Esophagus squamous epithelium (tissue), 5 donors: ENCODE measurements at regions not wholly inside any gene's neighbourhood (a gene's known extent, or its start where the extent isn't known, plus 50 kb on each side); places are given as distances from the start of the nearest gene placed in this dataset.

Source experiments
- DNase-seq: peaks from one replicate; lab custom pipeline; 2025; lab: John Stamatoyannopoulos, UW
- H3K27ac ChIP-seq, 4 donors: fragments of 200-600 bp; sonication (generic); one replicate each; pipeline ENCODE4 v1.5.1; 2016 to 2019; ENCODE audit warnings: mild to moderate bottlenecking in 1 of 4
- H3K27me3 ChIP-seq, 4 donors: fragments of 200-600 bp; sonication (generic); 1 replicate in 3 of 4; 2 replicates in 1 of 4; pipeline versions ENCODE4 v1.5.1 to v1.6.0; 2017 to 2021; ENCODE audit warnings: antibody characterized with exemption in 1 of 4
- H3K36me3 ChIP-seq, 3 donors: fragments of 200-600 bp; sonication (generic); one replicate each; pipeline ENCODE4 v1.5.1; 2016 to 2019
- H3K4me1 ChIP-seq, 3 donors: fragments of 200-600 bp; sonication (generic); one replicate each; pipeline ENCODE4 v1.5.1; 2017 to 2019
- H3K4me3 ChIP-seq, 4 donors: fragments of 200-600 bp; sonication (generic); 1 replicate in 3 of 4; 2 replicates in 1 of 4; pipeline ENCODE4 v1.5.1; 2016 to 2019; ENCODE audit warnings: mild to moderate bottlenecking in 2 of 4, moderate library complexity in 1 of 4
- H3K9me3 ChIP-seq, 3 donors: fragments of 200-600 bp; sonication (generic); one replicate each; pipeline ENCODE4 v1.5.1; 2016 to 2019
- POLR2A ChIP-seq, 4 donors: fragments of 450-650 bp; IDR thresholded peaks; one replicate each; pipeline ENCODE4 v1.6.1; 2017; ENCODE audit warnings: antibody characterized with exemption in 4 of 4, mild to moderate bottlenecking in 4 of 4, moderate library complexity in 3 of 4
- WGBS, 2 donors: methylation state at CpG; one replicate each; pipeline ENCODE4 v1.1.5; 2018; 5-methylcytosine and 5-hydroxymethylcytosine counted together
- intact Hi-C: fragments of 100-400 bp; cut with DNase I; formaldehyde crosslinking; loops from one replicate; pipeline ENCODE4 v1.15.0; 2022
- TF ChIP-seq, protein P1 (sequence below), 6 experiments: fragments of 450-650 bp in 4 of 6; fragments of 200-600 bp in 2 of 6; sonication (generic) in 2 of 6; IDR thresholded peaks; one replicate each; pipeline ENCODE4 v1.5.1; 2016 to 2019; ENCODE audit warnings: antibody characterized with exemption in 6 of 6, mild to moderate bottlenecking in 4 of 6, moderate library complexity in 4 of 6
- donor health status: DM: yes; HTN: yes; CAD: no.

DNA sequence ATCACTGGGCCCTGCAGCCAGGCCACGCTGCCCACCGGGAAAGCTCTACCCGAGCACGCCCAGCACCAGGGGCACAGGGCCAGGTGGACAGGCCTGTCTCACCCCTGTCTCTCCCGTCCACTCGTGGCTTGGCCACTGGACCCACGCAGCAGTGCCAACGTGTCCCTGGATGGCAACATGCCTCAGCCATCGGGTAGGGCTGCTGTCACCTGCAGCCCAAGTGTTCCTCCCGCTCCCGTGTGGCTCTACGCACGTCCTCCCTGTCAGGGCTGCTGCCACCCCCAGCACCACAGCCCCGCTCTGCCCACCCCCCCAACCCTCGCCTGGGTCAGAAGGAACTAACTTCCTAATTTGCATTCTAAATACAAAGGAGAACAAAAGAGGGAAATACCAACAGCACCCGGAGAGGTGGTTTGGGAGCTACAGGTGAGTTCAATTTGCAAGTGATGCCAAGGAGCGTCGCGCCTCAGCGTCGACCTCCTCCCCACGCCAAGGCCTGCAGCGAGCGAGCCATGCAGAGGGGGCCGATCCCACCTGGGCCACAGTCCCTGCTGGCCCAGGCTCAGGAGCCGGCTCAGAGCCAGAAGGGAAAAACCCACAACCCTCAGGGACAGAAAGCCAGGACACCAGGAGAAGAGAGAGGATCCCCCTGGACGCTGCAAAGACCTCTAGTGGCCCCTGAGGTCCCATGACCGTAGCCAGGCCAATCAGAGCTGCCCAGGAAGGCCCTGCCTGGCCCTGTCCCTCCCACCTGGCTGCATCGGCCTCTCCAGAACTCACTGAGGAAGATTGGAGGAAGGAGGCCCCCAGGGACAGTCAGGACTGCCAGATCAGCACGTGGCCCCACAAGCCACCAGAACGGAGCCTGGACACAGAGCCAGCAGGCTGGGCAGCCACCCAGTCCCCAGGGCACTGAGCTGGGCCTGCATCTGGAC is 128.4 kb upstream of the SPACA7 start:
- H3K4me1 ChIP-seq, result no peaks in the 10 kb centered on the region
- 91% methylated on average over 13 of the region's 31 CpGs; no CpG with 5 or more reads in 1 of the 2 donors for WGBS, 2 donors
- DNase-seq, result no peak

DNA sequence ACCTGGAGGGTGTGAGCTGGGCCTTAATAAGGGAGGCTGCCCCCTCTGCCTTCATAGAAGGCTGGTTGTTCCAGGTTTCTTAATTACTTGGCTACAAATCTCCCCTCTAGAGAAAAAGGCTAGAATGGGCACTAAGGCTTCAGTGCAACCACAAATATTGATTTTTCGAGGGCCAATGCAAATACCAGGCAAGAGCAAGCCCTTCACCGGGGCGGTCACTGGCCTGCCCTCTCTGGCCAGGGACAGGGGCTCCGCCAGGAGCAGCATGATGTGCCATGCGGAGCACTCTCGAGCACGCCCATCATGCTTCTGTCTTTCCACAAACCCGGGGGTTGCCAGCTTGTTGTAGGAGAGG is 127.8 kb upstream of the SPACA7 start:
- 67 to 79% methylated on average over 6 to 7 of the region's 8 CpGs for WGBS, 2 donors
- H3K36me3 ChIP-seq, result no peaks in the 10 kb centered on the region
- no peaks in the 10 kb centered on the region for H3K9me3 ChIP-seq
- H3K27me3 ChIP-seq, result no peaks in the 10 kb centered on the region
- DNase-seq, result no peak
- H3K4me1 ChIP-seq, result no peaks in the 10 kb centered on the region
- no peak overlapping the region for H3K27ac ChIP-seq
- intact Hi-C loops, result no loop called here
- no peak overlapping the region for H3K4me3 ChIP-seq
- no peak for TF ChIP-seq POLR2A (IDR thresholded peaks at IDR 0.05)
- TF ChIP-seq, protein P1, sequence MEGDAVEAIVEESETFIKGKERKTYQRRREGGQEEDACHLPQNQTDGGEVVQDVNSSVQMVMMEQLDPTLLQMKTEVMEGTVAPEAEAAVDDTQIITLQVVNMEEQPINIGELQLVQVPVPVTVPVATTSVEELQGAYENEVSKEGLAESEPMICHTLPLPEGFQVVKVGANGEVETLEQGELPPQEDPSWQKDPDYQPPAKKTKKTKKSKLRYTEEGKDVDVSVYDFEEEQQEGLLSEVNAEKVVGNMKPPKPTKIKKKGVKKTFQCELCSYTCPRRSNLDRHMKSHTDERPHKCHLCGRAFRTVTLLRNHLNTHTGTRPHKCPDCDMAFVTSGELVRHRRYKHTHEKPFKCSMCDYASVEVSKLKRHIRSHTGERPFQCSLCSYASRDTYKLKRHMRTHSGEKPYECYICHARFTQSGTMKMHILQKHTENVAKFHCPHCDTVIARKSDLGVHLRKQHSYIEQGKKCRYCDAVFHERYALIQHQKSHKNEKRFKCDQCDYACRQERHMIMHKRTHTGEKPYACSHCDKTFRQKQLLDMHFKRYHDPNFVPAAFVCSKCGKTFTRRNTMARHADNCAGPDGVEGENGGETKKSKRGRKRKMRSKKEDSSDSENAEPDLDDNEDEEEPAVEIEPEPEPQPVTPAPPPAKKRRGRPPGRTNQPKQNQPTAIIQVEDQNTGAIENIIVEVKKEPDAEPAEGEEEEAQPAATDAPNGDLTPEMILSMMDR (IDR thresholded peaks at IDR 0.05), result no peak

More for the DNA sequence above, 128.4 kb upstream of the SPACA7 start:
- intact Hi-C loops, result no loop called here
- TF ChIP-seq, protein P1 (IDR thresholded peaks at IDR 0.05), result no peak
- TF ChIP-seq POLR2A (IDR thresholded peaks at IDR 0.05), result no peak
- Histone ChIP-seq H3K27me3 (no peaks in the 10 kb centered on the region), H3K27ac (no peak overlapping the region), H3K4me3 (no peak overlapping the region), H3K36me3 (no peaks in the 10 kb centered on the region), H3K9me3 (no peaks in the 10 kb centered on the region)

DNA sequence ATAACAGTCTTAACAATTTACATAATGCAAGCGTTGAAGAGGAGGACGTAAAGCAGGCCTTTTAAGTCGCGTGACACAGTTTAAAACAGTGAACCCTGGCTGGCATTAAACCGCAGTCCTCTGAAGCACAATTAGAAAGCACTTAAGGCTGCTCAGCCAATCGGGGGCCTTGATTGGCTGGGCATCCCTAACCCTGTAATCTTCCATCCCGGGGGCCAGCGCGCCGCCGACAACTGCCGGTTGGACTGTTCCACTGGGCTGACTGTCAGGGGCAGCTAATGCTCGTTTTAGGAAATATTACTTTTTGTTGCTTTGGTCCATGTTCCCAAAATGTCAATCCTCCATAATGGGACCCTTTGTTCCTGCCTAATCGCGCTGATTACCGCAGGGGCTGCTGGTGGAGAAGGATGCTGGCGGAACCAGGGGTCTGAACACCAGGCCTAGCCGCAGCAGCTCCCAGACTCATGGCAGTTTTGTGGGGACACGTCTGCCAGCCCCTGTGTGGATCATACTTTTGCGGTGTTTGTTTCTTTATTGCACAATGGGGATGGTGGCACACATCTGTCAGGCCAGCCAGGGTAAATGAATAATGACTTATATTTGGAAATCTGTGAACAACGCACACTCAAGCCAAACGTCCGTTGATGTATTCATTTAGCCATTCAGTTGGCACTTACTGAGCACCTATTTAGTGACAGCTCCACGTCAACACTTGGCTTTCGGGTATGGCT is 127.1 kb upstream of the SPACA7 start:
- TF ChIP-seq, protein P1 (IDR thresholded peaks at IDR 0.05), result no peak
- TF ChIP-seq POLR2A (IDR thresholded peaks at IDR 0.05), result no peak
- no peak overlapping the region for H3K4me3 ChIP-seq
- no peak overlapping the region for H3K27ac ChIP-seq
- DNase-seq, result no peak
- no peaks in the 10 kb centered on the region for H3K4me1 ChIP-seq
- intact Hi-C loops, result no loop called here
- no peaks in the 10 kb centered on the region for H3K9me3 ChIP-seq
- H3K27me3 ChIP-seq, result no peaks in the 10 kb centered on the region
- no peaks in the 10 kb centered on the region for H3K36me3 ChIP-seq
- WGBS, 2 donors, result 75 to 77% methylated on average over 20 of the region's 25 CpGs

DNA sequence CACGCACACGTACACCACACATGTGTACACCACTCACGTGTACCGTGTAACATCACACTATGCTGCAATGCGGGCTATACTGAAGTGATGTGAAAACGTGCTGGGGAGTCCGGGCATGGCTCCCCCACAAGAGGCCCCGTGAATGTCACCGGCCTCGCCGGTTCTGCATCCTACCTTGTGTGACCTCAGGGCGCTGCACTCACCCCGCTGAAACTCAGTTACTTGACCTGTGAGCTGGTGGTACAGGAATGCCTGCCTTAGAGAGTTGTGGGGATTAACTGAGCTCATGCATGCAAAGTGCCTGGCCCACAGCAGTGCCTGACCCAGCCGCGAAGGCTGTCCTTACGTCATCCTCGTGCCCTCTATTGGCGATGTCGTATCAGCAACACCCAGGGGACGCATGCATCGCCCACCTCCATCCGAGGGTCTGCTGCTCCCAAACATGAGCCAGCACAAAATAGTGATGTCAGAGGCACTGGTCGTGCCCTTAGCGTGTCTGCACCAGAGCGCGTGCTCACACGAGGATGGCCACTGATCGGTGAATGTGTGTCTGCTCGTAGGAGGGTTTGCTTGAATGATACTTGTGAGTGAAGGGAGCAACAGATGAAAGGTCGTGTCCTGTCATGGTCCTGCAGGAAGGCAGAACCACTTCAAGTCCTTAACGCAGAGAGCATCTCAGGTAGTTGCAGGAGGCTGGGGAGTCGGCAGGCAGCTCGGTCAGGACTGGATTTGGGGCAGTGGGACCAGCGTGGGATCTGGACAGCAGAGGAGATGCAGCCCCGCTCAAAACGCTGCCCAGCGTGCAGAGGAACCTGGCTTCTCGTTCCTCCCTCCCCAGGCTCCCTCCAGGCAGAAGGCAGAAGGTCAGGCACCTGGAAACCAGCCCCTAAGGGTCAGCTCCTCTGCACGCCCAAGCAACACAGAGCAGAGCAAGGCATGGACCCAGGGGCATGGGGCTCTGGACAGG is 126.2 kb upstream of the SPACA7 start:
- intact Hi-C loops, result no loop called here
- Histone ChIP-seq H3K4me1 (no peaks in the 10 kb centered on the region), H3K27ac (no peak overlapping the region), H3K4me3 (no peak overlapping the region), H3K9me3 (no peaks in the 10 kb centered on the region), H3K27me3 (no peaks in the 10 kb centered on the region), H3K36me3 (no peaks in the 10 kb centered on the region)
- TF ChIP-seq POLR2A (IDR thresholded peaks at IDR 0.05), result no peak
- TF ChIP-seq, protein P1 (IDR thresholded peaks at IDR 0.05), result no peak
- no peak for DNase-seq
- WGBS, 2 donors, result 82 to 84% methylated on average over 31 to 34 of the region's 39 CpGs
